Breast epithelium (tissue), 3 donors: ENCODE measurements at regions not wholly inside any gene's neighbourhood (a gene's known extent, or its start where the extent isn't known, plus 50 kb on each side); places are given as distances from the start of the nearest gene placed in this dataset.

ENCODE experiments used
- CTCF ChIP-seq, 3 donors: fragments of 450-650 bp; IDR thresholded peaks; one replicate each; pipeline ENCODE4 v1.5.1; 2016 to 2017; ENCODE audit warnings: antibody characterized with exemption in 3 of 3, mild to moderate bottlenecking in 3 of 3, moderate library complexity in 3 of 3
- POLR2A ChIP-seq: fragments of 450-650 bp; IDR thresholded peaks from one replicate; pipeline ENCODE4 v1.6.1; 2016; ENCODE audit warnings: antibody characterized with exemption, mild to moderate bottlenecking, moderate library complexity

- TF ChIP-seq CTCF (IDR thresholded peaks at IDR 0.05) (no peak), POLR2A (no peak)
Measured at GRCh38 chr6:109285366-109285765, 96.9 kb downstream of the CD164 start.
